Uterus (tissue), 3 donors: ENCODE measurements at regions not wholly inside any gene's neighbourhood (a gene's known extent, or its start where the extent isn't known, plus 50 kb on each side); places are given as distances from the start of the nearest gene placed in this dataset.

Experiments used
- DNase-seq, 2 donors: peaks; one replicate each; pipeline ENCODE4 v3.0.0-alpha.2; 2019 to 2020
- H3K27ac ChIP-seq, 2 donors: fragments of 200-600 bp; sonication (generic); 1 replicate in 1 of 2; 2 replicates in 1 of 2; pipeline ENCODE4 v1.5.1; 2016 to 2018
- H3K27me3 ChIP-seq, 2 donors: fragments of 200-600 bp; sonication (generic); one replicate each; pipeline ENCODE4 v1.5.1; 2018 to 2019; ENCODE audit warnings: control low read depth in 1 of 2
- H3K36me3 ChIP-seq, 2 donors: fragments of 200-600 bp; sonication (generic); one replicate each; pipeline ENCODE4 v1.5.1; 2019; ENCODE audit warnings: control low read depth in 1 of 2
- H3K4me1 ChIP-seq, 2 donors: fragments of 200-600 bp; sonication (generic); one replicate each; pipeline ENCODE4 v1.5.1; 2018 to 2019; ENCODE audit warnings: control low read depth in 1 of 2
- H3K4me3 ChIP-seq, 2 donors: fragments of 200-600 bp; sonication (generic); 1 replicate in 1 of 2; 2 replicates in 1 of 2; pipeline ENCODE4 v1.5.1; 2018 to 2019; ENCODE audit warnings: mild to moderate bottlenecking in 1 of 2
- H3K9me3 ChIP-seq, 2 donors: fragments of 200-600 bp; sonication (generic); one replicate each; pipeline ENCODE4 v1.5.1; 2019; ENCODE audit warnings: control low read depth in 1 of 2
- CTCF ChIP-seq, 4 experiments: fragments of 200-600 bp in 2 of 4; fragments of 450-650 bp in 2 of 4; sonication (generic) in 2 of 4; IDR thresholded peaks; one replicate each; pipeline ENCODE4 v1.5.1; 2016 to 2019; ENCODE audit warnings: antibody characterized with exemption in 4 of 4, mild to moderate bottlenecking in 2 of 4, moderate library complexity in 1 of 4
- POLR2A ChIP-seq, 2 donors: fragments of 450-650 bp; IDR thresholded peaks; one replicate each; pipeline ENCODE4 v1.6.1; 2016; ENCODE audit warnings: antibody characterized with exemption in 2 of 2, mild to moderate bottlenecking in 1 of 2, moderate library complexity in 1 of 2
- intact Hi-C: fragments of 100-400 bp; cut with DNase I; formaldehyde crosslinking; loops from one replicate; pipeline ENCODE4 v1.15.1; 2023; ENCODE audit warnings: low total_unique reads
- donor health status: DM: yes; HTN: yes; CAD: no.

- no peaks in the 10 kb centered on the region for H3K27me3 ChIP-seq
Observed at GRCh38 chr3:80238152-80238551, 470.4 kb upstream of the ROBO1 start.

GRCh38 chr3:80234706-80235105 lies 466.9 kb upstream of the ROBO1 start:
- DNase-seq: no peak
- Histone ChIP-seq H3K36me3 (no peaks in the 10 kb centered on the region), H3K27me3 (no peaks in the 10 kb centered on the region), H3K4me1 (no peaks in the 10 kb centered on the region), H3K4me3 (no peak overlapping the region), H3K9me3 (no peaks in the 10 kb centered on the region), H3K27ac (no peak overlapping the region)
- intact Hi-C loops: no loop called here
- no peak for TF ChIP-seq CTCF (IDR thresholded peaks at IDR 0.05)
- no peak for TF ChIP-seq POLR2A (IDR thresholded peaks at IDR 0.05)

More at GRCh38 chr3:80238152-80238551, 470.4 kb upstream of the ROBO1 start:
- Histone ChIP-seq H3K9me3 (no peaks in the 10 kb centered on the region), H3K27ac (no peak overlapping the region), H3K4me3 (no peak overlapping the region), H3K4me1 (no peaks in the 10 kb centered on the region), H3K36me3 (no peaks in the 10 kb centered on the region)
- intact Hi-C loops: no loop called here
- TF ChIP-seq CTCF (IDR thresholded peaks at IDR 0.05) (no peak), POLR2A (IDR thresholded peaks at IDR 0.05) (no peak)
- DNase-seq: no peak

GRCh38 chr3:80233576-80233975 lies 465.8 kb upstream of the ROBO1 start:
- Histone ChIP-seq H3K4me3 (no peak overlapping the region), H3K4me1 (no peaks in the 10 kb centered on the region), H3K36me3 (no peaks in the 10 kb centered on the region), H3K27ac (no peak overlapping the region), H3K27me3 (no peaks in the 10 kb centered on the region), H3K9me3 (no peaks in the 10 kb centered on the region)
- intact Hi-C loops: no loop called here
- DNase-seq: no peak
- TF ChIP-seq CTCF (IDR thresholded peaks at IDR 0.05) (no peak), POLR2A (IDR thresholded peaks at IDR 0.05) (no peak)

GRCh38 chr3:80232760-80233159 lies 465.0 kb upstream of the ROBO1 start:
- Histone ChIP-seq H3K4me1 (no peaks in the 10 kb centered on the region), H3K27me3 (no peaks in the 10 kb centered on the region), H3K36me3 (no peaks in the 10 kb centered on the region), H3K4me3 (no peak overlapping the region), H3K9me3 (no peaks in the 10 kb centered on the region), H3K27ac (no peak overlapping the region)
- intact Hi-C loops: no loop called here
- no peak for DNase-seq
- TF ChIP-seq POLR2A (IDR thresholded peaks at IDR 0.05) (no peak), CTCF (IDR thresholded peaks at IDR 0.05) (no peak)

DNA sequence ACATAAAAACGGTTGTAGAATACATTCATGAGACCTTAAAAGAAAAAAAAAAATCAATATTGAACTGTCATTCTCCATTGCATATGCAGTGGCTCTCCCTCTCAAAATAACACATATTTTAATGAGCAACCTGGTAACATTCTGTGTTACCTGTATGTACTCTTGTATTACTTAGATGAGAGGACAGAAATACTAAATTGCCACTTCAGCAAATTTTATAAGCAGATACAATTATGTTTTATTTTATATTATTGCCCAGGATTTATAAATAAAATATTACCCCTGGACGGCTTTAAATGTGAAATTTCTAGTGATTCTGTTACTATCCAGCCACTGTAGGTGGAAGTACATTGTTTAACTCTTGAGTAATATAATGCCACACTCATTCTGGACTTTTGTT lies 463.2 kb upstream of the ROBO1 start:
- Histone ChIP-seq H3K4me1 (no peaks in the 10 kb centered on the region), H3K9me3 (no peaks in the 10 kb centered on the region), H3K4me3 (no peak overlapping the region), H3K27me3 (no peaks in the 10 kb centered on the region), H3K36me3 (no peaks in the 10 kb centered on the region), H3K27ac (no peak overlapping the region)
- TF ChIP-seq CTCF (IDR thresholded peaks at IDR 0.05) (no peak), POLR2A (IDR thresholded peaks at IDR 0.05) (no peak)
- no peak for DNase-seq
- intact Hi-C loops: no loop called here
